ENCODE measurements at regions not wholly inside any gene's neighbourhood (a gene's known extent, or its start where the extent isn't known, plus 50 kb on each side); places are given as distances from the start of the nearest gene placed in this dataset.
"Not testable (repeated sequence)": the region's sequence is repeated elsewhere in the genome, so short reads cannot be mapped to it uniquely, and the experiment has no call there.

DNA sequence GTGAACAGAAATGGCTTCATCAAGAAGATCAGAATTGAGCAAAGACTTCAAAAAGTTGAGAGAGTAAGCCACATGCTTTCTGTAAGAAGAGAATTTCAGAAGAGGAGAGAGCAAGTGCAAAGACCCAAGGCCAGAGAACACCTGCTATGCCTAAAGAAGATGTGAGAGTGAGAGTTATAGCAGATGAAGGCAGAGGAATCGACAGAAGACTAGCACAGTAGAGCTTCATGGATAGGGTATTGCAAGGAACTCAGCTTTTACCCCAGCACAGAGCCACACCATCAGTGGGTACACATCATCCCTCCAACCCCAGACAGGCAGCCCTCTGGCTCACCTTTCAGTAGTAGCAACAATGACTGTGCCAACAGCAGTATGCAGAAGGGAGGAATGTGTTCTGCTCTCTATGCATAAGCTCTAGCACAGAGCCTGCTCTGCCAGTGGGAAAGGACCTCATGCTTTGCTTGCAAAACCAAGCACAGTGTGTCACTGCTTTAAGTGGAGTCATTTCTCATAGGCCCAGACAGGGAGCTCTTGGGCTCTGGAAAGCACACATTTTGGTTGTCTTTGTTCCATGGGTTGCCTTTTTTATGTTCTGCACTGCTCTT is 318.6 kb downstream of the NAF1 start:
- no peak for TF ChIP-seq ZFX (IDR thresholded peaks at IDR 0.05)
- TF ChIP-seq, protein P1, sequence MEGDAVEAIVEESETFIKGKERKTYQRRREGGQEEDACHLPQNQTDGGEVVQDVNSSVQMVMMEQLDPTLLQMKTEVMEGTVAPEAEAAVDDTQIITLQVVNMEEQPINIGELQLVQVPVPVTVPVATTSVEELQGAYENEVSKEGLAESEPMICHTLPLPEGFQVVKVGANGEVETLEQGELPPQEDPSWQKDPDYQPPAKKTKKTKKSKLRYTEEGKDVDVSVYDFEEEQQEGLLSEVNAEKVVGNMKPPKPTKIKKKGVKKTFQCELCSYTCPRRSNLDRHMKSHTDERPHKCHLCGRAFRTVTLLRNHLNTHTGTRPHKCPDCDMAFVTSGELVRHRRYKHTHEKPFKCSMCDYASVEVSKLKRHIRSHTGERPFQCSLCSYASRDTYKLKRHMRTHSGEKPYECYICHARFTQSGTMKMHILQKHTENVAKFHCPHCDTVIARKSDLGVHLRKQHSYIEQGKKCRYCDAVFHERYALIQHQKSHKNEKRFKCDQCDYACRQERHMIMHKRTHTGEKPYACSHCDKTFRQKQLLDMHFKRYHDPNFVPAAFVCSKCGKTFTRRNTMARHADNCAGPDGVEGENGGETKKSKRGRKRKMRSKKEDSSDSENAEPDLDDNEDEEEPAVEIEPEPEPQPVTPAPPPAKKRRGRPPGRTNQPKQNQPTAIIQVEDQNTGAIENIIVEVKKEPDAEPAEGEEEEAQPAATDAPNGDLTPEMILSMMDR (conservative IDR thresholded peaks at IDR 0.05): no peak
- no peak overlapping the region for H3K27ac ChIP-seq

DNA sequence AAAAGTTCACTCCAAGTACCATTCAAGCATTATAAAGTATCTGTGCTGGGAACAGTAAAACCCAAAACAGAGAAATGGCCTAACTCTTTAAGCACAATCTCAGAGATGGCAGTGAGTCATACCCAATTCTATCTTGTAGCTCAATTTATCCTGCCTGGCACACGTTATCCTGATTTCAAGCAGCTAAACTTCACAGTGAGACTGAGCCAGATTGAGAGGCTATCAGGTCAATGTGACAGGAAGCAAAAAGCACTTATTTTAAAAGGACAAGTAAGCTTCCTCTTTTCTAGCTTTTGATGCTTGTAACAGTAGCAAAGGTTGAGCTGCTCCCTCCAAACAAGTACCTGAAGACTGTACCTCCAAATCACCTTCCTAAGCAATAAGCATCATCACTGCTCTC is 324.9 kb downstream of the NAF1 start:
- TF ChIP-seq ZFX (IDR thresholded peaks at IDR 0.05): no peak
- TF ChIP-seq, protein P1 (conservative IDR thresholded peaks at IDR 0.05): no peak
- H3K27ac ChIP-seq: no peak overlapping the region

DNA sequence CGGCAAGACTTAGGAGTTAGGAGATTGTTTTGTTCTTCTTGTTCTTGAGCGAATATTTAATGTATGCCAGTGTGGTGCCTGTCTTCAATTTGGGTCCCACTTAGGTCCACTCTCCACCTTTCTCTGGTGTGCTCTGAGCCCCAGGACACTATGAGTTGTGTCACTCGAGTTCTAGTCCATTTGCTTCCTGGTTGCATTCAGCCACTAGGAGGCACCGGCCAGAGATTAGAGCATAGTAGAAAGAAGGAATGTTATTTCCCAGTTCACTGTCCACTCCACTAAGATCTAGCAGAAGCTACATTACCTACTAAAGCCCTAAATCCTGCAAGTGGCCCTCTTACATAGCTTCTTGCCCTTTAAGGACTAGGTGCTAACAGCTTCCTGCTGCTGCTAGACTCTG is 326.9 kb downstream of the NAF1 start:
- no peak for TF ChIP-seq ZFX (IDR thresholded peaks at IDR 0.05)
- TF ChIP-seq, protein P1 (conservative IDR thresholded peaks at IDR 0.05): peak; percentile 38
- no peak overlapping the region for H3K27ac ChIP-seq

DNA sequence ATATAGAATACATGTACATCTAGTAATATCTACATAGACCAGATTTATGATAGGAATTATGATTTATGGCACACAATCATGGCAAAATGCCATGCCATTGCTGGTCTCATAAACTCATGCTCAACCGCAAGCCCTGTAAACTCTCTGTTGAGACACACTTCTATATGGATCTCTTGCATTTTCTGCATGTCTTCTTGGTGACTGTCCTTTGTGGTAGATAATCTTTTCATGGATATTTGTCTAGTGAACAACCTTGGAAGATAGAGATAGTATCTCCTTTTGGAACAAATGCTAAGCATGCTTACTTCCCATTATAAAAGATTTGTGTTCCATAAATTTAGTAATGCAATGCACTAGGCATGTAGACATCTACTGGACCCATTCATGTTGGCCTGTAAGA is 328.0 kb downstream of the NAF1 start:
- no peak overlapping the region for H3K27ac ChIP-seq
- TF ChIP-seq, protein P1 (conservative IDR thresholded peaks at IDR 0.05): no peak
- TF ChIP-seq ZFX (IDR thresholded peaks at IDR 0.05): no peak

DNA sequence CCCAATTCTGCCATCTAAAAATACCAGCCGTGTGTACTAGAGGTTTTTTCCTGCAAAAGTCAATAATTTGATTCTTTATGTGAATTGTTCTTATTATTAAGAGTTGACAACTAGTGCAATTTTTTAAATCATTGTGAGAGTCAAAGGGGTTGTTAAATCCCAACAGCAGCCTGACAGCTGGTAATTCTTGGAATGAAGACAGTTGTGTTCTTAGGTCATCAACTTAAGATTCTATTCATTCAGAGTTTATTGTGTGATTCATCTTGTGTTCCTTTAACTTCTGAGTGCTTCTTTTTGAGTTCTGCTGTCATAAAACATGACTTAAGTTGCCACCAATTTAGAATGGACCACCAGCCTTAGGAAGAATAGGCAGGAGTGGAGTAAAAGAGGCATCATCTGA is 329.0 kb downstream of the NAF1 start:
- H3K27ac ChIP-seq: no peak overlapping the region
- TF ChIP-seq, protein P1 (conservative IDR thresholded peaks at IDR 0.05): no peak
- no peak for TF ChIP-seq ZFX (IDR thresholded peaks at IDR 0.05)

DNA sequence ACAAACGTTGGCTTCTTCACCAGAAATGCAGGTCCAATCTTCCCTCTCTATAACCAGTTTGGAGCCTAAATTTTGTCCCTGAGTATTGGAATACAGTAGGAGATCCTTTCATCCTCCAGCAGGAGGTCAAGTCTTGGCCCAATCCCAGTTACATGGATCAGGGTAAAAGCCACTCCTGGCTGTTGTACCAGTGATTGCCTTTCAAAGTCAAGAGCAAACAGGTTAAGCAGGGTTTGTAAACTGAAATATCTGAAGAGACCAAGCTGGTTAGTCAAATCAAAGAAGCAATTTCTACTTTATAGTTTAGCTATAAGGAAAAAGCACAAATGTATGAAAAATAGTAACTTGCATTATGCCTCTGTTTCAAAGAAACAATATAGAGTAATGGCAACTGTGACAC is 329.4 kb downstream of the NAF1 start:
- TF ChIP-seq, protein P1 (conservative IDR thresholded peaks at IDR 0.05): peak; percentile 31
- no peak for TF ChIP-seq ZFX (IDR thresholded peaks at IDR 0.05)
- no peak overlapping the region for H3K27ac ChIP-seq

DNA sequence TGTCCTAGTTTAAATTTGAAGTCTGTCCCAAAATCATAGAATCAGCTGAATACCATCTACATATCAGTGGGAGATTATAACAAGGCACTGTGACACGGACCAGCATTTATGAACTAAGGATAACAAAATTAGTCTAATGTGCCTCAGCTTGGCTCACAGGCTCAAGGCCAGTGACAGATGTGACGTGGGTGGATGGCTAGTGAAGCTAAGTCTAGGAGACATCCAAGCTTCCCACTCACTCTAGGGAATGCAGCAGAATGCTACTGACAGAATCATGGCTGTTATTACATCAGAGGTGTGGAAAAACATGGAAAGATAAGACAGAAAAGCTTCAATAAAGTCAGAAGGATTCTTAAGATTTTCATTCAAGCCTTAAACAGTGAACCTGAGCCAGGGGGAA is 329.9 kb downstream of the NAF1 start:
- TF ChIP-seq ZFX (IDR thresholded peaks at IDR 0.05): no peak
- TF ChIP-seq, protein P1 (conservative IDR thresholded peaks at IDR 0.05): no peak
- H3K27ac ChIP-seq: no peak overlapping the region

DNA sequence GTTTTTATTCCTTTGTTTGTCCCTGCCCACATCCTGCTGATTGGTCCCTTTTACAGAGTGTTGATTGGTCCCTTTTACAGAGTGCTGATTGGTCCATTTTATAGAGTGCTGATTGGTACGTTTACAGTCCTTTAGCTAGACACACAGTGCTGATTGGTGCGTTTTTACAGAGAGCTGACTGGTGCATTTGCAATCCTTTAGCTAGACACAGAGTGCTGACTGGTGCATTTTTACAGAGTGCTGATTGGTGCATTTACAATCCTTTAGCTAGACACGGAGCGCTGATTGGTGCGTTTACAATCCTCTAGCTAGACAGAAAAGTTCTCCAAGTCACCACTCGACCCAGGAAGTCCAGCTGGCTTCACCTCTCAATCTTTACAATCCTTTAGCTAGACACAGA is 330.4 kb downstream of the NAF1 start:
- H3K27ac ChIP-seq: not testable (repeated sequence)
